Smooth muscle cell (in vitro differentiated cells): ENCODE measurements at regions not wholly inside any gene's neighbourhood (a gene's known extent, or its start where the extent isn't known, plus 50 kb on each side); places are given as distances from the start of the nearest gene placed in this dataset.

ENCODE experiments used
- DNase-seq: peaks from one replicate; lab custom pipeline; 2025; ENCODE audit not compliant: unreplicated experiment; lab: John Stamatoyannopoulos, UW
- H2AFZ ChIP-seq: fragments of 200-600 bp; sonication (generic); 2 replicates; pipeline ENCODE4 v1.6.0; 2016; ENCODE audit warnings: antibody characterized with exemption, low read depth, mild to moderate bottlenecking
- H3F3A ChIP-seq: fragments of 200-600 bp; sonication (generic); 2 replicates; pipeline ENCODE4 v1.6.0; 2017; ENCODE audit warnings: antibody characterized with exemption, low read depth
- H3K27ac ChIP-seq: fragments of 200-600 bp; sonication (generic); 2 replicates; pipeline ENCODE4 v1.5.1; 2016; ENCODE audit warnings: low read depth, mild to moderate bottlenecking
- H3K27me3 ChIP-seq: fragments of 200-600 bp; sonication (generic); 2 replicates; pipeline ENCODE4 v1.6.1; 2016; ENCODE audit warnings: low read depth, mild to moderate bottlenecking
- H3K36me3 ChIP-seq: fragments of 200-600 bp; sonication (generic); 2 replicates; pipeline ENCODE4 v1.5.1; 2016; ENCODE audit warnings: low read depth
- H3K4me1 ChIP-seq: fragments of 200-600 bp; sonication (generic); 2 replicates; pipeline ENCODE4 v1.5.1; 2016; ENCODE audit warnings: low read depth
- H3K4me2 ChIP-seq: fragments of 200-600 bp; sonication (generic); 2 replicates; pipeline ENCODE4 v1.6.0; 2016; ENCODE audit warnings: mild to moderate bottlenecking
- H3K4me3 ChIP-seq: fragments of 200-600 bp; sonication (generic); 2 replicates; pipeline ENCODE4 v1.5.1; 2016; ENCODE audit warnings: mild to moderate bottlenecking
- H3K79me2 ChIP-seq: fragments of 200-600 bp; sonication (generic); 2 replicates; pipeline ENCODE4 v1.6.0; 2016; ENCODE audit warnings: low read depth, mild to moderate bottlenecking
- H3K9ac ChIP-seq: fragments of 200-600 bp; sonication (generic); 2 replicates; pipeline ENCODE4 v1.6.0; 2016; ENCODE audit warnings: low read depth
- H3K9me3 ChIP-seq: fragments of 200-600 bp; sonication (generic); replicated peaks from 2 replicates; pipeline ENCODE4 v1.5.1; 2016; ENCODE audit warnings: low read depth
- H4K20me1 ChIP-seq: fragments of 200-600 bp; sonication (generic); 2 replicates; pipeline ENCODE4 v1.6.0; 2016; ENCODE audit warnings: low read depth
- CTCF ChIP-seq: fragments of 200-600 bp; sonication (generic); IDR thresholded peaks from 2 replicates; pipeline ENCODE4 v1.5.1; 2017; ENCODE audit warnings: borderline replicate concordance, mild to moderate bottlenecking, antibody characterized with exemption; ENCODE audit not compliant: insufficient read depth, poor library complexity, severe bottlenecking
- WGBS: methylation state at CpG from one replicate; pipeline ENCODE4 v1.1.7; 2016; ENCODE audit warnings: low lambda C conversion rate; 5-methylcytosine and 5-hydroxymethylcytosine counted together

DNA sequence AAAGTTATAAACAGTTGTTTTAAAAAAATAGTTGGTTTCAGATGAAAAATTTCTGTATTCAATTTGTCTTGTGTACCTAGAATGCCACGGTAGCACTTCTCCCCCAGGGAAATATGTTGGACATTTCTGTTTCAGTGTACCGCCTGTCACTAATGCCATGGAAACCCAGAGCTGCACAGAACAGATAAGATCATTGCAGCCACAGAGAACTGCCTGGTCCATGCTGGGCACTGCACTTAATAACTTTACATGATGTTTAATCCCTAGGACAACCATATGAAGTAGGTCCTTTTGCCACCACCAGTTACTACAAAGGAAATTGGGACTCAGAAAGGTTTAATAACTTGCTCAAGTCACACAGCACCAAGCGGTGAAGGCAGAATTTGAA lies 253.4 kb upstream of the SRRM4 start:
- Histone ChIP-seq H2AFZ (no peak overlapping the region), H3K27ac (no peak overlapping the region), H3K9me3 (no peaks in the 10 kb centered on the region), H3K9ac (no peak overlapping the region), H3K4me2 (no peak overlapping the region), H3K79me2 (no peaks in the 10 kb centered on the region), H3K27me3 (no peaks in the 10 kb centered on the region), H3K4me3 (no peak overlapping the region), H4K20me1 (no peaks in the 10 kb centered on the region), H3K4me1 (no peaks in the 10 kb centered on the region), H3K36me3 (no peaks in the 10 kb centered on the region), H3F3A (no peaks in the 10 kb centered on the region)
- no peak for TF ChIP-seq CTCF
- no peak for DNase-seq
- 86% methylated on average over 3 of the region's 3 CpGs for WGBS

- H3K9ac ChIP-seq, result no peak overlapping the region
- H3K27ac ChIP-seq, result no peak overlapping the region
- no peaks in the 10 kb centered on the region for H3F3A ChIP-seq
- no peaks in the 10 kb centered on the region for H3K27me3 ChIP-seq
- no peak overlapping the region for H3K4me3 ChIP-seq
- no peaks in the 10 kb centered on the region for H3K9me3 ChIP-seq
- H3K4me1 ChIP-seq, result no peaks in the 10 kb centered on the region
- H4K20me1 ChIP-seq, result no peaks in the 10 kb centered on the region
- H3K4me2 ChIP-seq, result no peak overlapping the region
- no peaks in the 10 kb centered on the region for H3K36me3 ChIP-seq
- TF ChIP-seq CTCF, result no peak
- no peak for DNase-seq
- 62% methylated on average over 7 of the region's 7 CpGs for WGBS
- H2AFZ ChIP-seq, result no peak overlapping the region
- no peaks in the 10 kb centered on the region for H3K79me2 ChIP-seq
These were observed 247.1 kb upstream of the SRRM4 start for GRCh38 chr12:118734266-118734665.

GRCh38 chr12:118737985-118738540 lies 243.3 kb upstream of the SRRM4 start:
- Histone ChIP-seq H3K9me3 (no peaks in the 10 kb centered on the region), H3K4me3 (no peak overlapping the region), H3K36me3 (no peaks in the 10 kb centered on the region), H4K20me1 (no peaks in the 10 kb centered on the region), H2AFZ (no peak overlapping the region), H3K79me2 (no peaks in the 10 kb centered on the region), H3K4me1 (no peaks in the 10 kb centered on the region), H3K9ac (no peak overlapping the region), H3K4me2 (no peak overlapping the region), H3K27me3 (no peaks in the 10 kb centered on the region), H3F3A (no peaks in the 10 kb centered on the region), H3K27ac (no peak overlapping the region)
- TF ChIP-seq CTCF, result no peak
- no peak for DNase-seq
- WGBS, result 84% methylated on average over 4 of the region's 4 CpGs

DNA sequence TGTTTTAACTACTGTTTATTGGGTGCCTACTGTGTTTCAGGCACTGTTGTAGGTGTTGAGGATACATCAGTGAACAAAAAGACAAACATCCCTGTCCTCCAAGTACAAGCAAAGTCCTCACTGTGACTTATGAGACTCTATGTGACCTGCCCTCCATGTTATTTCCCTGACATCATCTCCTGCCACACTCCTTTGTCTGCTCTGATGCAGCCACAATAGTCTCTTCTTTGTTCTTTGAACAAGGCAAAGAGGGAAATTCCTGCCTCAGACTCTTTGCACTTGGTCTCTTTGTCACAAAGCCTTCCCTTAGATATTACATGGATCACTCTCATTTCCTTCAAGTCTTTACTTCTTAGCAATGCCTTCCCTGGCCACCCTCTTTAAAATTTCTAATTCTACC lies 240.1 kb upstream of the SRRM4 start:
- Histone ChIP-seq H3K9ac (no peak overlapping the region), H2AFZ (no peak overlapping the region), H4K20me1 (no peaks in the 10 kb centered on the region), H3F3A (no peaks in the 10 kb centered on the region), H3K4me1 (no peaks in the 10 kb centered on the region), H3K36me3 (no peaks in the 10 kb centered on the region), H3K9me3 (no peaks in the 10 kb centered on the region), H3K4me3 (no peak overlapping the region), H3K27ac (no peak overlapping the region), H3K27me3 (no peaks in the 10 kb centered on the region), H3K4me2 (no peak overlapping the region), H3K79me2 (no peaks in the 10 kb centered on the region)
- DNase-seq, result no peak
- no peak for TF ChIP-seq CTCF
